ENCODE measurements at regions not wholly inside any gene's neighbourhood (a gene's known extent, or its start where the extent isn't known, plus 50 kb on each side); places are given as distances from the start of the nearest gene placed in this dataset.

- TF ChIP-seq CTCF (IDR thresholded peaks at IDR 0.05) (no peak), POLR2A (IDR thresholded peaks at IDR 0.05) (no peak), EP300 (IDR thresholded peaks at IDR 0.05) (no peak)
Measured at GRCh38 chr20:40173872-40174271, 515.2 kb downstream of the MAFB start.

All from ovary (tissue), 3 donors.